G401 (cell line): ENCODE measurements at regions not wholly inside any gene's neighbourhood (a gene's known extent, or its start where the extent isn't known, plus 50 kb on each side); places are given as distances from the start of the nearest gene placed in this dataset.
"Not testable (repeated sequence)": the region's sequence is repeated elsewhere in the genome, so short reads cannot be mapped to it uniquely, and the experiment has no call there.

Source experiments
- DNase-seq: peaks from one replicate; pipeline ENCODE4 v3.0.0-alpha.2; 2015; ENCODE audit warnings: low spot score
- in situ Hi-C: cut with HindIII; loops from 2 replicates; pipeline ENCODE4 v1.10.0; 2016; ENCODE audit warnings: low sequenced_read_pairs, mixed read lengths

DNA sequence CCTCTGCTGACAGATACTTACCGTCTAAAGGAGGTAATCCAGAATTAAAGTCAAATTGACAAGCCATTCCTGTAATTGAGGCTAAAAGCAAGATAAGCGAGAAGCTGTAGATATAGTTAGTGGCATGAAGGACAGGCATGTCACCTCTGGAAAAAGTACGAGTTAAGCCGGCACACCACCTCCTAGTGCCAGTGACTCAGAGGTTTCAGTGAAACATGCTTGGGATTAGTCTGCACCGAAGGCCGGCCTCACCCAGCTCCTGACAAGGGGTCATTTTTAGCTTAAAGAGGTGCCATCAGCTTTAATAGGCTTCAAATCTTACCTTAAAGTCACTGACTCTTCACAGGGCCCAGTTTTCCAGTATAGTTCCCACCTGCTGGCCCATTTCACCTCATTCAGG is 838.0 kb downstream of the UQCRFS1 start:
- in situ Hi-C loops = no loop called here
- no peak for DNase-seq

DNA sequence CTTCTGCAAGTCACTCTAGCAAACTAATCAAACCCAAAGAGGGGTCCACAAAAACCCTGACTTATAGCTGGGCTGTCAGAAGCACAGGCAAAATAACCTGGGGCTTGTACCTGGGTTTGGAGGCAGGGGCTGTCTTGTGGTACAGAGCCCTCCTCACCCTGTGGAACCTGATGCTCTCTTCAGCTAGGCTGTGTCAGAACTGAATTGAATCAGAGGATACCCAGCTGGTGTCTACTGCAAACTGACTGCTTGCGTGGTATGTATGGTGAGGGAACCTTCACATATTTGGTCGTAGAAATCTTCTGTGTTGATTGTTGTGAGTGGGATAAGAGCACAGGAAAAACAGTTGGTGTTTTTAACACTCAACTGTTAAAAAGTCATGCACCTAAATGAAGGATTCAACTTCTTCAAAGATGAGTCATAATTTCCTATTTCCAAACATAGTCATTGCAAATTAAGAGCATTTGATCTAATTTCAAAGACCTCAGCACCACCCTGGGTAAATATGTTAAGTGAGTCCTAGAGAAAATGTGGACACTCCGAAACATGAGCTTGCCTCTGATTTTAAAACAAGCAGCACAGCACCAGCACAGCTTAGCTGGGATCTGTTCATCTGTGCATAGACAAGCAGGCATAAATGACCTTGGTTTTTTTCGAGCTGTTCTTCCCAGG is 840.2 kb downstream of the UQCRFS1 start:
- no peak for DNase-seq
- in situ Hi-C loops = no loop called here

DNA sequence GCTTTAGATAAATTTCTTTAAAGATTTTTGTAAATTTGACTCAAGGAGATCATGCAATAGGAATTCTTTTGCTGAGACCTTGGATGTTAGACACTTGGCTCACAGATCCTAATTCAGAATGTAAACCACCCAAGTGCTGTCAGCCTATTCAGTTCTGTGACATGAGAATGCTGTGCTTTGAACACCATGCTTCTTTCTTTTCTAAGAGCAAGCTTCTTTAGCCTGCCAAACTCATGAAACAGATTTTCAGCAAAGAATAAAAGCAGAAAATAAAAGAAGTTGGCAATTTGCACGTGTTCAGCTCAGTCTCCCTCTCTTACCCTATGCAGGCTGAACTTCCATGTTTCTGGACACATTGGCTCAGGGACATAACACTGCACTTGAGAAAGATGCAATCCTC is 845.8 kb downstream of the UQCRFS1 start:
- DNase-seq = no peak
- in situ Hi-C loops = no loop called here

DNA sequence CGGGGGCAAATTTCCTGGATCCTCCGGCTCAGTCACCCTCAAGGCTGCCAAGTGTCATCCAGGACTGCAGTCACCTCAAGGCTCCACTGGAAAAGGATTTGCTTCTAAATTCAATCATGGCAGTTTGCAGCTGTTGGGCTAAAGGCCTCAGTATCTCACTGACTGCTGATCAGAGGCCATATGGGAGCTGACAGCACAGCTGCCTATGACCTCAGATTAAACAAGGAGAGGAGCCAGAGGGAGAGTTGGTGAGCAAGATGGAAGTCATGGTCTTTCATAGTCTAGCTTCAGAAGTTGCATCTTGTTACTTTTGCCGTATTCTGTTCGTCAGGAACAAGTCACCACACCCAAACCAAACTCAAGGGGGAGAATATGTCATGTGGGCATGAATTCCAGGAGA is 849.7 kb downstream of the UQCRFS1 start:
- no peak for DNase-seq
- in situ Hi-C loops = no loop called here

DNA sequence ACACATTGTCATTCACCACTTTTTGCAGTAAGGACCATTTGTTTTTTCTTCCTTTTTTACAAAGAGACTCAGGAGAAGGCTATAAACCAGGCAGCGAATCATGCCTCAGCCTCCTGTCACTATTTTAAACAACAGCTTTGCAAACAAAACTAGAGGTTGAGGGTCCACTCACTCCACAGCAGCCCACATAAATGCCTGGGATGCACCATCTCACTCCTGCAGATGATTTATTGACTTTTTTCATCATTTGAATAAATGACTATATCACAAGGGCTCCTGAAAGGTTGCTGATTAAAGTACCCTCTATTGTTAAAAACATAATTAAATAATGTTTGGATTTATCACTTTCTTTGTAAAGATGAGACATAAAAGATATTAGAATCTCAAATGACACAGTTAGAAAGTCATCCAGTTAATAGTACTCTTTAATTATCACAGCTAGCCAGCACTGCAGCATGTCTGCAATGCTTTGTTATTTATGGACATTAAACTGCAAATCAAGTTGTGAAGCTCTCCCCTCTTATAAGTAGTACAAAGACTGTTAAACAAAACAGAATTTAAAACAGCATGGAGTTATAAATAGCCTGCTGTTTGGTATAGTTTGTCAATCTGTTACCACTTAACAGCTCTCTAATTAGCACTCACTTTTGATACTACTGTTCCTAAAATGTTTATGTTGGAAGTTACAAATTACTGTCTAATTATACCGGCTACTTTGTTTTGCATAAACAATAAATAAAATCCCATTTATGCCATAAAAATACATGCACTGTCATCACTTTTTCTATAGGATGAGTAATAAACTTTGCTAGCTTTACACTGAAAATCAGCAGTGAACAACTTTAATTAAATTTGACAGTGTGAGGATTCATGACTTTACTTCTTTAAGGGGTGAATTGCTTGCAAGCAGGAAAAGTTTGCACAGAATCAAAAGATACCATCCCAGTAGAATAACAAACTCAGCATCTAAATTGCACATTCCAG is 853.2 kb downstream of the UQCRFS1 start:
- DNase-seq = no peak
- in situ Hi-C loops = no loop called here

DNA sequence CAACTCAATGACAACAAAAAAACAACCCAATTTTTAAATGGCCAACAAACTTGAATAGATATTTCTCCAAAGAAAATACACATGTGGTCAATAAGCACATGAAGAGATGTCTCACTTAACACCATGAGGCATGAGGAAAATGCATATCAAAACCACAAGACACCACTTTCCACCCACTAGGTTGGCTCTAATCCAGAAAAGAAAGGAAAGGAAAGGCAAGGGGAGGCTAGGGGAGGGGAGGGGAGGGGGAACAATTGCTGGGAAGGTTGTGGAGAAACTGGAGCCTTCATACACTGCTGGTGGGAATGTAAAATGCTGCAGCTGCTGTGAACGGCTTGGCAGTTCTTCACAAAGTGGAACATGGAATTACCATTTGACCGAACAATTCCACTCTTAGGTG is 854.3 kb downstream of the UQCRFS1 start:
- in situ Hi-C loops = no loop called here
- DNase-seq = no peak

DNA sequence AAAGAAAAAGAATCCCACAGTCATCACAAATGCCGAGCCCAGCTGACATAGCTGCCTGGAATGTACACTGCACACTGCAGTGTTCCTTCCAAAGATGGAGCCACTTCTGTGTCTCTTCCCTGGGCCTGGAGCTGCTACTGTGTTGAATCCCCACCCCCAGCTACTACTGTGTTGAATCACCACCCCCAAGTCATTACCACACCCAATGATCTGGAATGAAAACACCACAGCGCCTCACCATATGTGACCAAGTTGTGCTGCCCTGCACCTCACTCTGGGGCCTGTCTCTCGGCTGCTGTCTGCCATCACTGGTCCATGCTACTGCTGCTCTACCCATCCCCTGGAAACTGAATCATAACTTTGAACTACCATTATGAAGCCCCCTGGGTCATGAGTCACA is 861.2 kb downstream of the UQCRFS1 start:
- in situ Hi-C loops = no loop called here
- DNase-seq = no peak

DNA sequence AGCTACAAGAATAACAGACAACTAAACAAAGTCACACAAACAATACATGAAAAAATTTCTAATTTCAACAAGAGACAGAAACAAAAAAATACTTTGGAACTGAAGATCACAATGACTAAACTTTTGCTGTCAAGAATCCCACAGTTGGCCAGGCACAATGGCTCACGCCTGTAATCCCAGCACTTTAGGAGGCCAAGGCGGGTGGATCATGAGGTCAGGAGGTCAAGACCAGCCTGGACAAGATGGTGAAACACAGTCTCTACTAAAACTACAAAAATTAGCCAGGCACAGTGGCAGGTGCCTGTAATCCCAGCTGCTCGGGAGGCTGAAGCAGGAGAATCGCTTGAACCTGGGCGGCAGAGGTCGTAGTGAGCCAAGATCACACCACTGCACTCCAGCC is 861.6 kb downstream of the UQCRFS1 start:
- DNase-seq, in situ Hi-C loops: not testable (repeated sequence)

DNA sequence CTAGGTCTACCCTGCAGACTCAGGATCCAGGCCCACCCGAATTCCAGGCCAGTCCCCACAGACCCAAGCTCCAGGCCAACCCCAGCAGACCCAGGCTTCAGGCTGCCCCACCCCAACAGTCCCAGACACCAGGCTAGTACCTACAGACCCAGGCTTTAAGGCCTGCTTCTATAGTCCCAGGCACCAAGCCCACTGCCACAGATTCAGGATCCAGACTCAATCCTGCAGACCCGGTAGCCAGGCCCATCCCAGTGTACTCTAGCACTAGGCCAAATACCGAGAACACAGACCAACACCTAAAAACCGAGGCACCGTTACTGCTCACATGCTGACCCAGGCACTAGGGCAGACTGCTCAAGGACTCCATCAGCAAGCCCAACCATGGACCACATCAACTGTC is 862.3 kb downstream of the UQCRFS1 start:
- in situ Hi-C loops = no loop called here
- DNase-seq = no peak

DNA sequence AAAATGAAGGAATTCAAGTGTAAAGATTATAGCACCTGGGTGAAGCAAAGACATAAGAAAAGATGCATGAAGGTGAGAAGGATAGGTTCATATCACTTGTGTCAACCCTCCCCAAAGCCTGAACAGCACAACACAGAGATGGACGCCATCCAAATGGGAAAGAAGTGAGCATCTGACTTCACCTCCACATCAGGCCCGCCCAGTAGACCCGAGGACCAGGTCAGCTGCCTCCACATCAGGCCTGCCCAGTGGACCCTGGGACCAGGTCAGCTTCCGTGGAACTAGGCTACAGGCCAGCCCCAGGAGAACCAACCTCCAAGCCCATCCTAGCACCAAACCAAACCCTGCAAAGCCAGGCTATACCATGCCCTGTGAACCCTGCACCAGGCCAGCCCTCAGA is 862.9 kb downstream of the UQCRFS1 start:
- no peak for DNase-seq
- in situ Hi-C loops = no loop called here

DNA sequence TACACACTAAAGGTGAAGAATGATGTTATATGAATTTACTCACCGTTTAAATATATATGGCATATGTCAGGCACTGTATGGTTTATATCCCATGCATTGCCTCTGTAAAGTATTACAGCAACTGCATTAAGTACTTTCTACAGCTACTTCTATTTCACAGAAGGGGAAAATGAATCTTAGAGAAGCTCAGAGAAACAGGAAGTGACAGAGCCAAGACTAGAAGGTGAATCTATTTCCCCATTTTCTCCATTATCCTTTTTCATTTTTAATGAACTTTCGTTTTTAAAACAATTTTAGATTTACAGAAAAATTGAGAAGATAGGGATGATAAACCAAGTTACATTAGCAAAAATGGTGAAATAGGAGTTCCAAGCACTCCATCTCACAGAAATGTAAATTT is 863.3 kb downstream of the UQCRFS1 start:
- in situ Hi-C loops = no loop called here
- no peak for DNase-seq

DNA sequence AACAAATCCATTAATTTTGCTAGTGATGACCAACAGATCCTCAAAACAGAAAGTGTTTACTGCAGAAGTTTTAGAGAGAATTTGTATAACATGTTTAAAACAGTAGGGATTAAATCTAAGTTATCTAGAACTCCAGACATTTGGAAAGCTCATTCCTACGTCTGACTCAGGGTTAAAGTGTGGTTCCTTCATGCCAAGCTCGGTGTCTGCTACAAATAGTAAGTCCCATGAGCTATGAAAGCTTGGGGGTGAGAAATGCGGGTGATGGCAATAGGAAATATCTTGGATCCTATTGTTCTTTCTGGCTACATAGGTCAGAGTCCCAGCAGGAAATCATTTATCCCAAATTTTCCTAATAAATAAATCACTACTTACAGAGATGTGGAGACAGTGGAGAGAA is 867.1 kb downstream of the UQCRFS1 start:
- in situ Hi-C loops = no loop called here
- no peak for DNase-seq

DNA sequence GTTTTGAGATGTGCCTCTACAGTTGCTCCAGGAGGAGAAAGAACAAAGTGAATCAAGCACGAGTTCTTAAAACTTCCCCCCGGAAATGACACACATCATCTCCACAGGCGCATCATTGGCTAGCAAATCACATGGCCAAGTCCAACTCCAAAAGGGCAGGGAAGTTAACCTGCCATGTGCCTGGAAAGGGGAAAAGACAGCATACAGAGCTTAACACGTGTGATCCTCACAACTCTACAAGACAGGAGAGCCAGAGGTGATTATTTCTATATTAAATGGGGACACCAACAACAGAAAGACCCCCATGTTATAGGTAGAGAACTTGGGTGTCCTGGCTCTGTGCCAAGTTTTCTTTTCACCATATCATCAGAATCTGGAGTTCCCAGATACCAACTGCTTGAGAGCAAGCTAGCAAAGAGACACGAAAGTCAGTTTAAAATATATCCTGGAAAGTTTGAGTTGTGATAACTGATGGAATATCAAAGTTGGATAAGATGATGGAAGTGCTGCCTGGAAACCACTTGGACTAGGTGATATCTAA is 871.1 kb downstream of the UQCRFS1 start:
- in situ Hi-C loops = no loop called here
- DNase-seq = no peak

DNA sequence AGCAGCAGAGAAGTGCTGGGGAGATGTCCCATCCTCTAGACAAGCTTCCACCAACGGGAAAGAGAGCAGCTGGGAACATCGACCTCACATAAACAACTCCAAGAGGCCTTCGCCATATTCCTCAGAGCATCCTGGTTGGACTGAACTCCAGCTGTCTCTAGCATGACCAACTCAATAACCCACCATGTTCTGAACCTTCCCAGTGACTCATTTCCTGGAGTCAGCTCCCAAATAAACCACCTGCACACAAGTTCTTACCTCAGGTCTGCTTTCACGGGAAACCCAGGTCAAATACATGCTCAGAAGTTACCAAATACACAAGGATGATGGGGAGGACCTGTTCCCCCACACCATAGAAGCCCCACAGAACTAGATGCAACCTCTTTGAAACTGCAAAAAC is 878.5 kb downstream of the UQCRFS1 start:
- DNase-seq = no peak
- in situ Hi-C loops = no loop called here

DNA sequence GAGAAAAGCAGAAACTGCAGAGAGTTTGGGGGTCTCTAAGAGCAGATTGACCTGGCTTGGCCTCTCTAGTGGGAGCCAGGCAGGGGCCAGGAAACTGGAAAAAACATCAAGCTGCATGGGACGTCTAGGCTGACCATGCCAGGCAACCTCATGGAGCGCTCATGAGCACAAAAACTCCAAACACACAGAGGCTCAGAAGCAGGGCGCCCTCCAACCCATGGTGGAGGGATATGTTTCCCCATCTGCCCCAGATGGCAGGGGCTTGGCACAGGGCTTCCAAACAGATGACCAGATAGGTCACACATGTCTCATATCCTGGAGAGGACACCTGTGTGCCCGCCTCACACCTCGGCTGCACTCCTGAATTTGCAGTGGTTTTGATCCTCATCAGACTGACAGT is 879.0 kb downstream of the UQCRFS1 start:
- no peak for DNase-seq
- in situ Hi-C loops = no loop called here

DNA sequence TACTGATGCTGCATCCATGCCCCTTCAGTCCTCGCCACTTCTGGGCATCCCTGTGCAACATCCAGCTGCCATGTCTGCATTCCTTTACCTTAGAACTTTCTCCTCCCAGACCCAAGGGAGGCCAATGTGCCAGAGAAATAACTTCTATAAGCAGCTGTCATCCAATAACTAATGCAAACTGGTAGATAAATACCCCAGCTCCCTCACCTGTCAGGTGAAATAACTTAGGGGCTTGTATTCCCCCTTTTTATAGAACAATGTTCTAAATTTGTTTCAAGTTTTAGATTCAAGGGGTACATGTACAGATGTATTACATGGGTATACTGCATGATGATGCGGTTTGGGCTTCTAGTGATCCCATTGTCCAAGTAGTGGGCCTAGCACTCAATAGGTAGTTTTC is 880.1 kb downstream of the UQCRFS1 start:
- in situ Hi-C loops = no loop called here
- DNase-seq = no peak

DNA sequence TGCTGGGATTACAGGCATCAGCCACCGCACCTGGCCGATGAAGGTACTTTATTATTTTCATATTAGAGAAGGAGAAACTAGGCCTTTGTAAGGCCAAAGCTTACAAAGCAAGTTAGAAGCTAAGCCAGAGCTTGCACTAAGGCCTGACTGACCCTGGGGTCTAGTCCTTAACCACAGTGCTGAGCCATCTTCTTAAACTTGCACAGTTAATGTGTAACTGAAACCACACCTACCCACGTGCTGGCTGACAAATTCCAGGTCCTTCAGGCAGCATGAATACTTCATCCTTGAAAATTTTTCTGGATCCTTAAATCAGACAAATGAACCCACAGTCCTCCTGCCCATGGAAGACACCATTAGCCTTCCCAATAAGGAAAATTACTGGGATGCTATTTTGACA is 880.6 kb downstream of the UQCRFS1 start:
- in situ Hi-C loops = no loop called here
- no peak for DNase-seq

DNA sequence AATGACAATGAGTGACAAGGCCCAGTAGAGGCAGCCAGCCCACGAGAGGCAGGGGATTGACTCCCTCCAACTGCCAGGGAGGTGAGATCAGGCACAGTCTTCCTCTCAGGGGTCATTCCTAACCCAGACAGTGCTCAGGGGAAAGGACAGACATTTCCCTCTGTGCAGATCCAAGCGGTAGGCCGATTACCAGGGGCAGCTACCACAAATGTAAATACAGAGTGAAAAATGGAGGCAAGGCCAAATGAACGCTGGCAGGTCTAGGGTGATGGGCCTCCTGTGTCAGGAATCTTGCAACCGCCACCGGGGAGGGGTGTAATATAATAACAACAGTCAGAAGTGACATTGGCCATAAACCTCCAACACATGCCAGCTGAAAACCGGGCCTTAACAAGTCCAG is 881.4 kb downstream of the UQCRFS1 start:
- in situ Hi-C loops = no loop called here

DNA sequence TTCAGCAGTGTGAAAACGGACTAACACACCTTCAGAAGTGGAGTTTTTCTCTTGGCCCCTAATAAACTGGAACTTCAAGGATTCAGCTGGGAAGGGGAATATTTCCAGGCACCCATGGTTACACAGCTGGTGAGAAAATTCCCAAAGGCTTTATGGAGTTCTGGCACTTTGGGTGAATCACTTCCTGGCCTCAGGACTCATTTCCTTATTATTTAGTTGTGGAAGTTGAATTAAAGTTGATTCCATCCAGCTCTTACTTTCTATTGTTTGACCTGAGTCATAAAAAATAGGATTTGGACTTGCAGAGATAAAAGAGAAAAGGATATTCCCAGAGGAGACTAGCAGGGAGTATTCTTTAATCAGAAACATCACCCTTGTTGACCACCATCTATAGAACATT is 882.1 kb downstream of the UQCRFS1 start:
- in situ Hi-C loops = no loop called here
- no peak for DNase-seq

More for the DNA sequence above, 881.4 kb downstream of the UQCRFS1 start:
- no peak for DNase-seq

DNA sequence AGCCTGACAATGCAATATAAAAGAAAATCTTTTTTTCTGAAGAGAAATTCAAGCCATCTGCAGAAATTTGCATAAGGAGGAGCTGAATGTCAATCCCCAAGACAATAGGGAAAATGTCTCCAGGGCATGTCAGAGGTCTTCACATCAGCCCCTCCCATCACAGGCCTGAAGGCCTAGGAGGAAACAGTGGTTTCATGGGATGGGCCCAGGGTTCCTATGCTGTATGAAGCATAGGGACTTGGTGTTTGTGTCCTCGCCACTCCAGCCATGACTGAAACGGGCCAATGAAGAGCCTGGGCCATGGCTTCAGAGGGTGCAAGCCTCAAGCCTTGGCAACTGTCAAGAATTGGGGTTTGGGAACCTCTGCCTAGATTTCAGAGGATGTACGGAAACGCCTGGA is 883.5 kb downstream of the UQCRFS1 start:
- DNase-seq = no peak
- in situ Hi-C loops = no loop called here
